ENCODE measurements at regions not wholly inside any gene's neighbourhood (a gene's known extent, or its start where the extent isn't known, plus 50 kb on each side); places are given as distances from the start of the nearest gene placed in this dataset.
"Not testable (repeated sequence)": the region's sequence is repeated elsewhere in the genome, so short reads cannot be mapped to it uniquely, and the experiment has no call there.

DNA sequence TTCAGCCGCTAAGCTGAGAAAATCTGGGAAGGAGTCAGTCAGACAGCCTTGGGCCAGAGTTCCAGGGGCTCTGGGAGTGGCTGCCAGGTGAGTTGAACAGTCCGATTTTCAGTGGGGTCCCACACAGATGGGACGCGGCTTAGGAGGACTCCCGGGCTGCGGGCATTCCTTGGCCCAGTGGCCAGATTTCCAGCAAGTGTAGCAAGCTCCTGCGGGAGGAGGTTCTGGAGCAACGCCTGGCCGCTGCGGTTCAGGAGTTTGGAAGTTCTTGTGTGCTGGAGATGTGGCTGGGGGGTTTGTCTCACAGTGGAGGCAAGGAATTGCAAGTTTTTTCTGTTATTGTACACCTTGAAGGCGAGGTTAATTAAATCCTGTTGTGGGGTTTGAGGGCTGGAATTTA is 1020.1 kb upstream of the MANEA start:
- TF ChIP-seq, protein P1, sequence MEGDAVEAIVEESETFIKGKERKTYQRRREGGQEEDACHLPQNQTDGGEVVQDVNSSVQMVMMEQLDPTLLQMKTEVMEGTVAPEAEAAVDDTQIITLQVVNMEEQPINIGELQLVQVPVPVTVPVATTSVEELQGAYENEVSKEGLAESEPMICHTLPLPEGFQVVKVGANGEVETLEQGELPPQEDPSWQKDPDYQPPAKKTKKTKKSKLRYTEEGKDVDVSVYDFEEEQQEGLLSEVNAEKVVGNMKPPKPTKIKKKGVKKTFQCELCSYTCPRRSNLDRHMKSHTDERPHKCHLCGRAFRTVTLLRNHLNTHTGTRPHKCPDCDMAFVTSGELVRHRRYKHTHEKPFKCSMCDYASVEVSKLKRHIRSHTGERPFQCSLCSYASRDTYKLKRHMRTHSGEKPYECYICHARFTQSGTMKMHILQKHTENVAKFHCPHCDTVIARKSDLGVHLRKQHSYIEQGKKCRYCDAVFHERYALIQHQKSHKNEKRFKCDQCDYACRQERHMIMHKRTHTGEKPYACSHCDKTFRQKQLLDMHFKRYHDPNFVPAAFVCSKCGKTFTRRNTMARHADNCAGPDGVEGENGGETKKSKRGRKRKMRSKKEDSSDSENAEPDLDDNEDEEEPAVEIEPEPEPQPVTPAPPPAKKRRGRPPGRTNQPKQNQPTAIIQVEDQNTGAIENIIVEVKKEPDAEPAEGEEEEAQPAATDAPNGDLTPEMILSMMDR (IDR thresholded peaks at IDR 0.05; ENCODE audit: poor library complexity), result not testable (repeated sequence)
- TF ChIP-seq EZH2 (IDR thresholded peaks at IDR 0.05; ENCODE audit: borderline replicate concordance), result not testable (repeated sequence)
